Activated CD4-positive, alpha-beta T cell treated with anti-CD3 and anti-CD28 coated beads, Interleukin-2, amount 10 ng/mL, durations not matched to agents 7 days and 5 days (primary cell): ENCODE measurements at regions not wholly inside any gene's neighbourhood (a gene's known extent, or its start where the extent isn't known, plus 50 kb on each side); places are given as distances from the start of the nearest gene placed in this dataset.

ENCODE experiments used
- CTCF ChIA-PET: fragments of 350-600 bp; sonication (Branson Sonifier 250); formaldehyde crosslinking; loops from one replicate; lab custom pipeline; 2021; ENCODE audit warnings: antibody characterized with exemption; lab: Charles Lee
- POLR2A ChIA-PET: fragments of 350-600 bp; sonication (Branson Sonifier 250); formaldehyde crosslinking; loops from one replicate; lab custom pipeline; 2021; ENCODE audit warnings: antibody characterized with exemption; lab: Charles Lee
- DNase-seq: peaks from one replicate; pipeline ENCODE4 v3.0.0-alpha.2; 2020
- H3K27ac Mint-ChIP-seq: one replicate; pipeline ENCODE4 v1.8.0; 2021; ENCODE audit warnings: mild to moderate bottlenecking, moderate library complexity, mixed read lengths
- H3K27me3 Mint-ChIP-seq: one replicate; pipeline ENCODE4 v1.8.0; 2021; ENCODE audit warnings: mixed read lengths
- H3K36me3 Mint-ChIP-seq: one replicate; pipeline ENCODE4 v1.8.0; 2021; ENCODE audit warnings: low read depth, mixed read lengths
- H3K4me1 Mint-ChIP-seq: one replicate; pipeline ENCODE4 v1.8.0; 2021; ENCODE audit warnings: mixed read lengths
- H3K4me3 Mint-ChIP-seq: one replicate; pipeline ENCODE4 v1.8.0; 2021; ENCODE audit warnings: mild to moderate bottlenecking, moderate library complexity, mixed read lengths
- H3K9me3 Mint-ChIP-seq: one replicate; pipeline ENCODE4 v1.8.0; 2021; ENCODE audit warnings: mixed read lengths

- no peak for DNase-seq
- Mint-ChIP-seq H3K9me3 (no peaks in the 10 kb centered on the region), H3K36me3 (no peaks in the 10 kb centered on the region), H3K27ac (no peak overlapping the region), H3K4me1 (no peaks in the 10 kb centered on the region), H3K27me3 (no peaks in the 10 kb centered on the region), H3K4me3 (no peak overlapping the region)
- ChIA-PET CTCF (no interaction called here), POLR2A (no interaction called here)
These were observed 651.4 kb upstream of the GOT2 start for GRCh38 chr16:59385491-59385890.

DNA sequence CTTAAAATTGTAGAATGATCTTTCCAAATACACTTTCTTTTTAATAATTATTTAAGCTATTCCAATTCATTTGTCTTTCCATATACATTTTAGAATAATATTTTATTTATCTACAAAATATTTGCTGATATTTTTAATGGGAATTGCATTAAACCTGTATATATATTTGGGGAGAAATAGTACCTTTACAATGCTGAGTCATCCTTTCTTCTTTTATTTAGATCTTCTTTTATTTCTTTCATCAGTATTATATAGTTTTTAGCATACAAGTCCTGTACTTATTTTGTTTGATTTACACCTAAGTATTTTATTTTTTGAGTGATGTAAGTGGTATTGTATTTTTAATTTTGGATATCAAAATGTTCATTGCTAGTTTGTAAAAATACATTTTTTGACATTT, 639.5 kb upstream of the GOT2 start:
- Mint-ChIP-seq H3K4me3 (no peak overlapping the region), H3K27me3 (no peaks in the 10 kb centered on the region), H3K9me3 (no peaks in the 10 kb centered on the region), H3K4me1 (no peaks in the 10 kb centered on the region), H3K36me3 (no peaks in the 10 kb centered on the region), H3K27ac (no peak overlapping the region)
- DNase-seq: no peak
- CTCF ChIA-PET: no interaction called here
- POLR2A ChIA-PET: no interaction called here

DNA sequence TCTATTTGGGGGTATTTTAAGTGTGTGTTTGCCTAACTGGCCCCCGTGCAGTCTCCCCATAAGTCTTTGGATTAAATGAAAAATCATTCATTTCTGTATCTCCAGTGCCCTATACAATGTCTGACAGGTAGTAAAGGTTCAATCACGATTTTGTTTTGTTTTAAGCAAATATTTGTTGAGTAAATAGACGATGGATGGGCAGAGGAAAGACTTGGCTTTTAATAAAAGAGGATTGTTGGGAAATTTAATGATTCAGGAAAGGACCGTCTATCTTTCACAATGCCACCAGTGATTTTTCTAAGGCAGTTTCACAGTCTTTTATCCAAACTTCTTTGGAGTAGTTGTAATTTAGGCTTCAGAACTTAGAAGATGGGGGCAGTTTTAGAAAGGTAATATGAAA, 636.6 kb upstream of the GOT2 start:
- peaks cover 4% of the 10 kb centered on the region for H3K9me3 Mint-ChIP-seq
- H3K27ac Mint-ChIP-seq: no peak overlapping the region
- no peaks in the 10 kb centered on the region for H3K27me3 Mint-ChIP-seq
- no peaks in the 10 kb centered on the region for H3K4me1 Mint-ChIP-seq
- ChIA-PET POLR2A (no interaction called here), CTCF (no interaction called here)
- DNase-seq: no peak
- no peak overlapping the region for H3K4me3 Mint-ChIP-seq
- no peaks in the 10 kb centered on the region for H3K36me3 Mint-ChIP-seq

DNA sequence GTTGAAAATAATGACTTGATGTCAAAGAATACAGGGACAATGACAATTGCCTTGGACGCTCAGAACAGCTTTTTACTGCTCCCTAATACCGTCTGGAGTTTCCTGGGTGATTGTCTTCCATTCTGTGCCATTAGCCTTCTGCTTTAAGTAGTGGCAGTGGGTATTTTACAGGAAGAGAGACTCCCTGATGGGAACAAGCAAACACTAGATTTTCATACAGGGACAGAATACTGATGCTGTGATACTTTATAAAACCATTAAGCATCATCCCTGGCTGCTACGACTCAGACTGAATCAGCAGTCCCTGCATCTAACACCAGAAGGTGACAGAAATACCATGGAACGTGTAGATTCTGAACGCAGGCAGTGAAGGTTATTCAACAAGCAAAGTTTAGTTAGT, 635.4 kb upstream of the GOT2 start:
- ChIA-PET CTCF (no interaction called here), POLR2A (no interaction called here)
- no peak for DNase-seq
- no peak overlapping the region for H3K27ac Mint-ChIP-seq
- peaks cover 4% of the 10 kb centered on the region for H3K9me3 Mint-ChIP-seq
- H3K36me3 Mint-ChIP-seq: no peaks in the 10 kb centered on the region
- H3K4me3 Mint-ChIP-seq: no peak overlapping the region
- no peaks in the 10 kb centered on the region for H3K4me1 Mint-ChIP-seq
- no peaks in the 10 kb centered on the region for H3K27me3 Mint-ChIP-seq

GRCh38 chr16:59368586-59368985, 634.5 kb upstream of the GOT2 start:
- Mint-ChIP-seq H3K4me3 (no peak overlapping the region), H3K27me3 (no peaks in the 10 kb centered on the region), H3K4me1 (no peaks in the 10 kb centered on the region), H3K9me3 (peaks cover 4% of the 10 kb centered on the region), H3K36me3 (no peaks in the 10 kb centered on the region), H3K27ac (no peak overlapping the region)
- no peak for DNase-seq
- ChIA-PET POLR2A (no interaction called here), CTCF (no interaction called here)

DNA sequence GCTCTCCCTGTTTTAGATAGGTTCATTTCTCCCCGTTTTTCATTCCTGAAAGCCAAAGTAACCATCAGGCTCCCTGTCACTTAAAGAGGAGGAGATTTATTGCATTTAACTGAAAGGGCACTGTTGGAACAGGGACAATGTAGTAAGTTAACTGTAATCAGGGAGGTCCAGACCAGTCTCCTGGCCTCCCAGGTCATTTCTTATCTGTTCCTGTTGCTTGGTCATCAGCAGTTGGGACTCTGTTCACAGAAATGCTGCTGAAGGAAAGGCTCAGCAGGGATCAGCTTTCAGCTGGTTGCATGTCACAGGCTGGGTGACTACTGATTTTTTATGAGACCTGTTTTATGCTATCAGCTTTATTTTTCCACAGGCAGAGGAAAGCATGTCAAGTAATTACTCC, 622.6 kb upstream of the GOT2 start:
- Mint-ChIP-seq H3K4me3 (no peak overlapping the region), H3K36me3 (no peaks in the 10 kb centered on the region), H3K4me1 (no peaks in the 10 kb centered on the region), H3K9me3 (no peaks in the 10 kb centered on the region), H3K27me3 (no peaks in the 10 kb centered on the region), H3K27ac (no peak overlapping the region)
- DNase-seq: no peak
- POLR2A ChIA-PET: no interaction called here
- CTCF ChIA-PET: no interaction called here

DNA sequence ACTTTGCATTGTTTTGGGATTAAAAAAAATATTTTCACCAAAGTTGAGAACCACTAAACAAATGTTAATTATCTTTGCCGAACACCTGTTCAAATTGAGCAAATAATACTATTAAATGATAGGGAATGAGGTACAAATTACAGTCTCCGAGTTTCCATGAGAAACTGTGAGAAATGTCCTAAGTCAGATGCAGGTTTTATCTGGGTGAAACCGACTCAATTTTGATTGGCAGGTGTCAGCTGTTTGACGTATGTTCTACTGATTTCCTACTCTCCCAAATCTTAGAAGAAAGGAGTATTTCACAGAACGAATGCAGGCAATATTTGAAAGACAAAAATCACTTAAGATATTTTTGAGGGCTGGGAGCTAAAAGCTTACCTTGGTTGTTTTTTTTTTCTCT, 622.0 kb upstream of the GOT2 start:
- DNase-seq: no peak
- Mint-ChIP-seq H3K27ac (no peak overlapping the region), H3K27me3 (no peaks in the 10 kb centered on the region), H3K4me1 (no peaks in the 10 kb centered on the region), H3K9me3 (no peaks in the 10 kb centered on the region), H3K4me3 (no peak overlapping the region), H3K36me3 (no peaks in the 10 kb centered on the region)
- ChIA-PET POLR2A (no interaction called here), CTCF (no interaction called here)

- no peak overlapping the region for H3K27ac Mint-ChIP-seq
- H3K4me1 Mint-ChIP-seq: no peaks in the 10 kb centered on the region
- CTCF ChIA-PET: no interaction called here
- H3K9me3 Mint-ChIP-seq: no peaks in the 10 kb centered on the region
- POLR2A ChIA-PET: no interaction called here
- H3K4me3 Mint-ChIP-seq: no peak overlapping the region
- DNase-seq: no peak
- no peaks in the 10 kb centered on the region for H3K36me3 Mint-ChIP-seq
- no peaks in the 10 kb centered on the region for H3K27me3 Mint-ChIP-seq
These were observed 621.6 kb upstream of the GOT2 start for GRCh38 chr16:59355704-59356103.

- no peak for DNase-seq
- Mint-ChIP-seq H3K4me3 (no peak overlapping the region), H3K27ac (no peak overlapping the region), H3K27me3 (no peaks in the 10 kb centered on the region), H3K4me1 (no peaks in the 10 kb centered on the region), H3K9me3 (no peaks in the 10 kb centered on the region), H3K36me3 (no peaks in the 10 kb centered on the region)
- CTCF ChIA-PET: no interaction called here
- POLR2A ChIA-PET: no interaction called here
These were observed 617.3 kb upstream of the GOT2 start for GRCh38 chr16:59351305-59351903.

DNA sequence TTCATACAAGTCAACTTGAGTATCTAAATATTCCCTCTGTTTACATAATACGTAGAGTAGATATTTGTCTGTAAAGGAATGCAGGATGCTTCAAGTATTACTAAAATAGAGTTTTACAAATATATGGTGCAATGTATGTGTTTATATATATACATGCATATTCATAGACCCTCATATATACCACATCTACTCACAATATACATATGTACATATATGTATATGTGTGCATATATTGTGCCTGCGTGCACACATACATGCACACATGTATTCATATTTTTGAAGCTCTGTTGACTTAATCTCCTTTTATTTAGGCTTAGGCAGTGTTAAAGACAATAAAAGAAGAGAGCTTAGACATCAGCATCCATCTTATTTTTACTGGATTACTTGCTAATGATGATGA, 616.6 kb upstream of the GOT2 start:
- Mint-ChIP-seq H3K4me3 (no peak overlapping the region), H3K9me3 (no peaks in the 10 kb centered on the region), H3K4me1 (no peaks in the 10 kb centered on the region), H3K27ac (no peak overlapping the region), H3K27me3 (no peaks in the 10 kb centered on the region), H3K36me3 (no peaks in the 10 kb centered on the region)
- ChIA-PET CTCF (no interaction called here), POLR2A (no interaction called here)
- no peak for DNase-seq

DNA sequence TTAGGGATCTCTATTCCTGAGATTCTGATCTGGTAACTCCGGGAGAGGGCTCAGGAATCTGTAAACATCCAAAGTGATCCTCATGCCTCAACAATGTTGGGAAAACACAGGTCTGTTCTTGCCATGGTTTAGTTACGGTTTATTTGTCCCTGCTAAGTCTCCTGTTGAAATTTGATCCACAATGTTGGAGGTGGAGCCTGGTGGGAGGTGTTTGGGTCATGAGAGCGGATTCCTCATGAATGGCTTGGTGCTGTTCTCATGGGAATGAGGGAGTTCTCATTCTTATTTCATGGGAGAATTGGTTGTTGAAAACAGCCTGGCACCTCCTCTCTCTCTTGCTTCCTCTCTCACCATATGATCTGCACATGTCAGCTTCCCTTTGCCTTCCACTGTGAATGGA, 608.6 kb upstream of the GOT2 start:
- no peaks in the 10 kb centered on the region for H3K36me3 Mint-ChIP-seq
- ChIA-PET CTCF (no interaction called here), POLR2A (no interaction called here)
- no peaks in the 10 kb centered on the region for H3K4me1 Mint-ChIP-seq
- no peak overlapping the region for H3K27ac Mint-ChIP-seq
- DNase-seq: no peak
- no peak overlapping the region for H3K4me3 Mint-ChIP-seq
- no peaks in the 10 kb centered on the region for H3K9me3 Mint-ChIP-seq
- H3K27me3 Mint-ChIP-seq: no peaks in the 10 kb centered on the region

GRCh38 chr16:59341368-59341767, 607.3 kb upstream of the GOT2 start:
- DNase-seq: no peak
- POLR2A ChIA-PET: no interaction called here
- Mint-ChIP-seq H3K4me1 (no peaks in the 10 kb centered on the region), H3K4me3 (no peak overlapping the region), H3K9me3 (no peaks in the 10 kb centered on the region), H3K27ac (no peak overlapping the region), H3K36me3 (no peaks in the 10 kb centered on the region), H3K27me3 (no peaks in the 10 kb centered on the region)
- CTCF ChIA-PET: no interaction called here

DNA sequence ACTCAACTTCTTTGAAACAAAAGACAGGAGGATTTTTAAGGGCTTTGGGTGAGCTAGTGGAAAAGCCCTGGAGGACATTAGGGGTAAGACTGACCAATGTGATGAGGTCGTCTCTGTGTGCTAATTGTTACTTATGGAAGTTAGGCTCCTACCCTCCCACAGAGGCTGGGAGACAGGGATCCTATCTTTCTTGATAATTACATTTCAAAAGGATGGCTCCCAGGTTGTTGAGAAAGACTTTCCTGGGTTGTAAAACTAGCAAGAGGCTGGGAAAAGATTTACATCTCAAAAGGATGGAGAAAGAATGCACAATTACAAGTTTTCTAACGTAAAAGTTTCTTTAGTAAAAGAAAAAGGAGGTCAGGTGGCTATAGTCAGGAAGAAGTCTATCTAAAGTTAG, 605.8 kb upstream of the GOT2 start:
- no peaks in the 10 kb centered on the region for H3K9me3 Mint-ChIP-seq
- POLR2A ChIA-PET: no interaction called here
- no peak for DNase-seq
- CTCF ChIA-PET: no interaction called here
- no peak overlapping the region for H3K27ac Mint-ChIP-seq
- H3K36me3 Mint-ChIP-seq: no peaks in the 10 kb centered on the region
- H3K4me1 Mint-ChIP-seq: no peaks in the 10 kb centered on the region
- H3K4me3 Mint-ChIP-seq: no peak overlapping the region
- no peaks in the 10 kb centered on the region for H3K27me3 Mint-ChIP-seq

DNA sequence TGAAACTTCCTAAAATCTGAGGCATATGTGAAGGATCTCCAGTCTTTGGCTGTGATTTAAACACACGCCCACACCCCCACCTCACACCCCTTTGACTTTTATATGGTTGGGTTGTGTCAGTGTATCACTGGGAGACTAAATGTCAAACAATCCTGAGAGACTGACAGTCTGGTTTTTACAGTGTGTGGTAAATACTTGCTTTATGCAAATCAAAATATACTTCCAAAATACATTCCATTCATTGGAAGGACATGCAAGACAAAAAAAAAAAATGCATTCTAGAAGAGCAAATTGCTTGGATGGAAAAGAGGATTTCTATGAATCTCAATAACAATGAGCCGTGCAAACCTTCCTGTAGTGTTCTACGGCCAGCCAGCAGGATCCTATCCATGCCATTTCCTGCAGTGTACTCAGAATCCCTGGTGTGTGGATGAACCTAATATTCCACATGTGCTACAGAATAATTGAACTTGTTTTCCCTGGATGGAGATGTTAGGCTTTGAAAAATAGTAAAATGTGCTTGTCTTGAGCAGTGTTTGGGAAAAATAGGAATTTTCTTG, 602.1 kb upstream of the GOT2 start:
- Mint-ChIP-seq H3K36me3 (no peaks in the 10 kb centered on the region), H3K9me3 (peaks cover 8% of the 10 kb centered on the region), H3K27ac (no peak overlapping the region), H3K4me1 (no peaks in the 10 kb centered on the region), H3K27me3 (no peaks in the 10 kb centered on the region), H3K4me3 (no peak overlapping the region)
- no peak for DNase-seq
- CTCF ChIA-PET: no interaction called here
- POLR2A ChIA-PET: no interaction called here
